RKO (cell line): ENCODE measurements at regions not wholly inside any gene's neighbourhood (a gene's known extent, or its start where the extent isn't known, plus 50 kb on each side); places are given as distances from the start of the nearest gene placed in this dataset.

Experiments
- DNase-seq: peaks from one replicate; pipeline ENCODE4 v3.0.0-alpha.2; 2016; ENCODE audit warnings: low spot score

DNA sequence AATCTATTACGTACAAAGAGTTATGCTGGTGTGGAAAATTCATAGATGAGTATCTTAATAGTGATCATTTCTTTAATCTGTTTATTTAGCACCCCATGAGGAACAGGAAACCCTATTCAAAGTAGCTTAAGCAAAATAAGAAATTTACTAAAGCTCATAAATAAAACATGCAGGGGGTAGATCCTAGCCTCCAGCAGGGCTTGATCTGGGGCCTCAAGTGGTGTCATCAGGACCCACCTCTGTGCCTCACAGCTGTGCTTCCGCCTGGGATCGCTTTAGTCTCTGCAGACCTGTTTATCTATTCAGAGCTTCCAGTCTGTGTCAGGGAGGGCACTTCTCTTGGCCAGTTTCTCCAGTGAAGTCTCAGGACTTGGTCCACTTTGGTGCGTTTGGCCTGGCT, 171.0 kb upstream of the SLC24A5 start:
- no peak for DNase-seq

DNA sequence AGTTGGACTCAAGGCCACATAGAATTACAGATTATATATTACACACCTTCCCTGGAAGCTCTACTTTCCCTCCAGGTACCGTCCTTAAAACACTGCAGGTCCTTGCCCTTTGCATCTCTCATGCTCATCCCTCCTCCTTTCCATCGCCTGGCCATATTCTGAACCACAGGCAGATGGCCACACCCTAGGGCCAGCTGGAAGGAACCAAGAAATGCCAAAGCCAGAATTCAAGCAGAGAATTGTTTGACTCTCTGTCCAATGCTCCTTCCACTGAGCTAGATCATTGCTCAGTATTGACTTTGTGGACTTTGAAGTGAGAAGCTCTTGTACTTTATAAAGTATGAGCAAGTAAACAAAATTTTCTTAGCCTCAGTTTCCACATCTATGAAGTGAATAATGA, 170.3 kb upstream of the SLC24A5 start:
- DNase-seq: no peak

GRCh38 chr15:47951781-47952180, 169.0 kb upstream of the SLC24A5 start:
- DNase-seq: no peak

- DNase-seq: no peak
Measured at GRCh38 chr15:47954196-47954595, 166.6 kb upstream of the SLC24A5 start.

- no peak for DNase-seq
Measured at GRCh38 chr15:47955021-47955420, 165.8 kb upstream of the SLC24A5 start.

- DNase-seq: no peak
Measured at GRCh38 chr15:47959617-47960413, 161.0 kb upstream of the SLC24A5 start.

DNA sequence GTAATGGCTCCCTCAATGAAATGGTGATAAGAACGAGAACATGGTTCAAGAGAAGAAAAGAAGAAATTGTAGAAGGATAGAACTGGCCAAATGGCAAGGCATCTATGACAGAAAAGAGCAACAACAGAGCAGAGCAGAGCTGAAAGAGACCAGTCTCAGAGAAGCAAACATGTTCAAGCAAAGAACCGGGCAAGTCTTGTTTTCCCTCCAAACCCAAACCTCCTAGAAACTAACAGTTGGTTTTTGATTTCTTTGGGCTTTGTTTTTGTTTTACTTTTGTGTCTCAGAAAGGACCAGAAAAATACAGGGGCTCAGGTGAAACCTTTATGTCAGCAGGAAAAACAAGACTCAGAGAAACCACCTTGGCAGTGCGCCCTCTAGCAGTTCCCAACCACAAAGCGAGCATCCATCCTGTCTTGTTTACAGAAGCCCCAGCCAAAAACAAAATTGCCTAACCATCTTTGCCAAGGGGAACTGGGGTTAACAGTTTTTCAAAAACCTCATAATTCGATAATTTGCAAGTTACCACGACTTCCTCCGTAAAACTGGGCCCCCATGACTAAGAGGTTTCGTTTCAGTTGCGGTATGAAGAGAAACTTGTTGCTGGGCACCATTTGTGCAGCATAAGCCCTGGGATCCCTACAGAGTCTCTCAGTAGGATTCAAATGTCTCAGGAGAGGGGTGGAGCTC, 159.2 kb upstream of the SLC24A5 start:
- no peak for DNase-seq

- DNase-seq: no peak
Measured at GRCh38 chr15:47963265-47963664, 157.5 kb upstream of the SLC24A5 start.

DNA sequence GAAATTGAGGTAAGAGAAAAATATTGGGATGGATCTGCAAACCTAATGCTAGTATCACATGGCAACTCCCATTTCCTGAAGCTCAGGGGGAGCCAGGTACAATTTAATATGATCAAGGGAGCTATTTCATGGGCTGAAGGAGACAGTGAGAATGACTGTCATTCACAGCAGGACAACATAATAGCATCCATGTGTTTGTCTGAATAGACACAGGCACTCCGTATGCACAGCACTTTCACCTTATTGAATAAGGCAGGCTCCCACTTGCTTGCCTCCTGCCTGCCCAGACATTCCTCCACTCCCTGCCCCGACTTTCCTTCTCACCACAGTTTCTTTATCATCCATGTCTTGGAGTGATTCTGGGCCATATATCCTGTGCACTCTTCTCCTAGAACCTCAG, 156.6 kb upstream of the SLC24A5 start:
- no peak for DNase-seq

DNA sequence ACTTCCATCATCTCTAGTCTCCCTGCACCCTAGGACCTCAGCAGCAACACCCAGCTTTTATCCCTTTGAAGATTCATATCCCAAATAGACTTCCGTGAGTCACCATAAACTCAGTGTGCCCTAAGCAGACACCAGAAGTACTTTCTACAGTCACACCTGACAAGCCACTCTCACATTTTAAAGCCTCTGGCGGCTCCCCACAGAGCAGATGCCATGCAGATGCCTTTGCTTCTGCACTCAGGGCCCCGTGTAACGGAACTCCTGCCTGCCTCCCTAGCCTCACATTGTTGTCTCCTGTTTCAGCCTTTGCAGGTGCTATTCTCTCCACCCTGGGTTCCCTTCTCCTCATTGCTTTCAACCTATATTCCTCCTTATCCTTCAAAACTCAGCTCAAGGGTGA, 155.5 kb upstream of the SLC24A5 start:
- no peak for DNase-seq

DNA sequence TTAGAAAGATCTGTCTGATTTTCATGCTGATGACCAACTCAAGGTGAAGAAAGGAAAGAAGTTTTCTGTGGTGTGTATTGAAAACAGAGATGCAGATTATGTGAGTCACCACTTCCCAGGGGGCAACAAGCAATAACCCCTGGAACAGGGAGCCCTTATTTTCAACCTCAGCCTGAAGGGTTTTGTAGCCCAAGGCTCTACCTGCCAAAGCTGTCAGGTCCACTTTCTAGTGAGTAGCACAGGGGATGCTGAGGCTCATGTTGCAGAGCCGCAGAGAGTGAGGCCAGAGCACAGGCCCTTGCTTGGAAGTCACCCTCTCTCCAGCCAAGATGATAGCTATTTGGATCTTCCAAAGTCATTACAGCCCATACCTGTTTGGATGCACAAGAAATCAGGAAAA, 152.2 kb upstream of the SLC24A5 start:
- DNase-seq: no peak

DNA sequence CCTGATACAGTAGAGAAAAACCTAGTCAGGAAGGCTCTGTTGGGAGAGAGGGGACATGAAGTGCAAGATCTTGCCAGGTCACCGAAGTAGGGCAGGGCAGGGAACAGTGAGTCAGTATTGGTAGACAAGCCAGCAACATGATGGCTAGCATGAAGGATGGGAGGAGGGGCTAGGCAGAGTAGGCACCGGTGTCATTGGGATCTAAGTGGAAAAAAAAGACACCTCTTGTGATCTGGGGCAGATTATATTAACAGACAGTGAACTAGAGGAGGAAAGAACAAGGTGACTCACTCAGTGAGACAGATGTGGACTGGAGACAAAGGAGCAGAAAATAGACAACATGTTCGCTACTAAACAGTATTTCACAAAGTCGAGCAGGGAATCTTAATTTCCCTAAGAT, 149.2 kb upstream of the SLC24A5 start:
- DNase-seq: no peak

DNA sequence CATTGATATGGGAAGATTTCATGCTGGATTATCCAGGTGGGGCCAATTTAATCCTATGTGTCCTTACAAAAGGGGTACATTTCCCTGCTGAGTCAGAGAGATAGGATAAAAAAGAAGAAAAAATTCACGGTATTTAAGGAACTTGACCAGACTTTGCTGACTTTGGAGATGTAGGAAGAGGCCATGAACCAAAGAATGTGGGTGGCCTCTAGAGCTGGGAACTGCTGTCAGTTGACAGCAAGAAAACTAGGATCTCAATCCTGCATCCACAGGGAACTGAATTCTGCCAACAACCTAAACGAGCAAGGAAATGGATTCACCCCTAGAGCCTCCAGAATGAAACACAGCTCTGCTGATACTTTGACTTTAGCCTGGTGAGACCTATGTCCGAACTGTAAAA, 148.1 kb upstream of the SLC24A5 start:
- DNase-seq: no peak

DNA sequence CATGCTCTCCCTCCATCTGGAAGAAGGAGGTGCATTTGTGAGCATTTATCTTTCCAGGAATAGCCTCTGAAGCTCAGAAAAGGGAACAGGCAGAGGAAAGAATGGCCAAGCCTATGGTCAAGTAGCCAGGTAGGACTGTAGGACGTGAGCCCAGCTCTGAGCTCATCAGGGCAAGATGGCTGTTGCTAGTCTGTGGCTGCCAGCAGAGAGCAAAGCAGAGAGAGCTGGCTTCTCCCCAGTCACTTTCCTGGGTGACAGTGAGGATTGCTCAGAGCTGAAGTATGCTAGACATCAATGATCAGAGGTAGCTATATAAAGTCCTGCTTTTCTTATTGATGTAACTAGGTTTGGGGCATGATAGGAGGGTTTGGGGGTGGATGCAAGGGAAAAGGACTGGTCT, 146.1 kb upstream of the SLC24A5 start:
- DNase-seq: no peak

GRCh38 chr15:47975427-47975826, 145.4 kb upstream of the SLC24A5 start:
- DNase-seq: no peak

- no peak for DNase-seq
Measured at GRCh38 chr15:47983533-47983932, 137.3 kb upstream of the SLC24A5 start.

GRCh38 chr15:47985568-47985967, 135.2 kb upstream of the SLC24A5 start:
- DNase-seq: no peak

DNA sequence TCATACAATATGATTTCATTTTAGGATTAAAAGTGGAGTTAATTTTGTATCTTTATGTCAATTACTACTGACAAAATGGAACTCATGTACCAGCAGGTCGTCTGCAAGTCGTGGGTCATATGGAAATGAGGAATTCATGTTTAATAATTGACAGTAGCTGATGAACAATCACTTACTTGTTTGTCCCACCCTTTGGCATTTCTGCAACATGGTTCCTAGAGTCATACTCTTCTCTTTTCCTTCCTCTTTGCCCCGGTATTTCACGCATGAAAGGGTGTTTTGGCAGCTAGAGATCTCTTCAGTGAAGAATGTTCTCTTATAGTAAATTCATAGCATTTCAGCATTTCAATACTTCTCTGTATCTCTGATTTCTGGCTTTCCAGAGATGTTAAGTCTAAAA, 133.3 kb upstream of the SLC24A5 start:
- no peak for DNase-seq

DNA sequence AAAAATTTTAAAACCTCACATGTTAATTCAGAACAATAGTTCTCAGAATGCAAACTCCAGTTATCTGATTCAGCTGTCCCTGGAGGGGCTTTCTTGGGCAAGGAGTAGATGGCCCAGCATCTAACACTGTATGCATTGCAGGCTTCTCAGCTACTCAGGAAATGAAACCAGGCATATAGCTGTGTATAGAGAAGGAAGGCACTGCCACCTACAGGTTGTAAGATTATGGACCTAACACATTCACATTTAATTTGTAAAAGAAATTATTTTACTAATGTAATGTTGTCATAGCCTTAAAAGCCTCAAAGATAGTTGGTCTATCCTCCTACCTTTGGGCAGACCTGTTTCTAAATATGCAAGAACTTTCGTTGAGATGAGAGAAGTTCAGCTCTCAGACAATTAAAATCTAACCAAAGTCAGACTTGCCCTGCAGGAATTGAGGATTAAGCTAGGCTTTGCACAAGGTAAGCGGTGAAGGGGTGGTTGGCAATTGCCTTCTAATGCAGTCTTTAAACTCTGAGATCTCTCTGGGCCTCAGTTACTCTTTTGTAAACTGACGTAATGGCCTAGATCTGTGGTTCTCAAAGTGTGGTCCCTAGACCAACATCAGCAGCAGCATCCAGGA, 132.8 kb upstream of the SLC24A5 start:
- DNase-seq: peak; percentile 77

DNA sequence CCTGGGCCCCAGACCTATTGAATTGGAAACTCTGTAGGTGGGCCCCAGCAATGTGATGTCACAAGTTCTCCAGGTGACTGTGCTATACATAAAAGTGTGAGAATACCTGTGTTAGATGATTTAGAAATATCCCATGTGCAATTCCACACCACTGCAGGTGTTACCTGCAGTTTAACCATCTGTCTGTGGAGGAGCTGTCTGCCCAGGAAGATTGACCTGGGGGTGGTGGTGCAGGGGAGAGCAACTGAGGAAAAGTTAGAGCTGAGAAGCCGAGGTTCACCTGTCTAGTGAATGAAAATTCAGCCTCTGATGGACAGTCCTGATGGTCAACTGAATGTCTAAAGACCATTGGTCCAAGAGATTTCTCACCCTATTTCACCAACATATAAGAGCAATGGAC, 132.2 kb upstream of the SLC24A5 start:
- no peak for DNase-seq

DNA sequence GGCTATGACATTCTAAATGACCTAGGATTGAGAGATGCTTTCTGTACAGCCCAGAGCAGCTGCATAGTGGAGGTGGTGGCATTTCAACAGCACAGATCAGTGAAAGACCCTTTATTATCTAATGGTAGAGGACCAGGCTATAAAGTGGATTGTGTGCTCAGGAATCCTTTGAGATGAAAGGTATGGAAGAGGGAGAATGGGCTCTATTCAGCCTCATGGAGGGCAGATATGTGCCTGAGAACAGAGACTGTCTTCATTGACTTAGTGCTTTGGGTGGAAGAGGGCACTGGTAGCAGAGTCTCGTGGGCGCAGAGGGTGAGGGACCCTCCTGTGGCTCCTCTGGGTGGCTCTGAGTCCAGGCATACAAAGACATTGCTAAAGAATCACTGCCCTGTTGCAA, 130.0 kb upstream of the SLC24A5 start:
- DNase-seq: no peak

GRCh38 chr15:47991357-47991756, 129.4 kb upstream of the SLC24A5 start:
- no peak for DNase-seq

DNA sequence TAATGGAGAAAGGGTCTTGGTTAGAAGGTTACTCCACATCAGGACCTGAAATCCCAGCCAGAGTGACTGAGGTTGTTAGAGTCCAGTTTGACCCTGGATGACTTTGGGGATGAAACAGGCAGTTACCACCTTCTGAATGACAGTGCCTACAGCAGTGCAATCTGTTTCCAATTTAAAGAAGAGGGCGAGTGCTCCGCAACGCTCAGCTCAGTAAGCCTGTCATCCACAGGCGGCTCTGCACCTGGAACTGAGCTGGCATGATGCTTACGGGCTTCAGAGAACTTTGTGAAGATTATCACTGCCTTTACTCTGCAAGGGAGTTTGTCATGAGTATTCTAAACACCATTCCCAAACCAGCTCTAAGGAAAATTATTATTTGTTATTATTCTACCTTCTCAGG, 127.7 kb upstream of the SLC24A5 start:
- no peak for DNase-seq
